NB4 (cell line): ENCODE measurements at regions not wholly inside any gene's neighbourhood (a gene's known extent, or its start where the extent isn't known, plus 50 kb on each side); places are given as distances from the start of the nearest gene placed in this dataset.

Experiments used
- POLR2A ChIP-seq: IDR thresholded peaks from 2 replicates; pipeline ENCODE4 v1.6.1; 2011; ENCODE audit warnings: mild to moderate bottlenecking; ENCODE audit not compliant: insufficient read length; ENCODE audit errors: extremely low read depth
- TF ChIP-seq, protein P1 (sequence below): IDR thresholded peaks from one replicate; pipeline ENCODE4 v1.5.1; 2012; ENCODE audit warnings: low read depth, low read length
- TF ChIP-seq, protein P2 (sequence below): IDR thresholded peaks from 2 replicates; pipeline ENCODE4 v1.6.1; 2011; ENCODE audit warnings: low read depth, low read length

DNA sequence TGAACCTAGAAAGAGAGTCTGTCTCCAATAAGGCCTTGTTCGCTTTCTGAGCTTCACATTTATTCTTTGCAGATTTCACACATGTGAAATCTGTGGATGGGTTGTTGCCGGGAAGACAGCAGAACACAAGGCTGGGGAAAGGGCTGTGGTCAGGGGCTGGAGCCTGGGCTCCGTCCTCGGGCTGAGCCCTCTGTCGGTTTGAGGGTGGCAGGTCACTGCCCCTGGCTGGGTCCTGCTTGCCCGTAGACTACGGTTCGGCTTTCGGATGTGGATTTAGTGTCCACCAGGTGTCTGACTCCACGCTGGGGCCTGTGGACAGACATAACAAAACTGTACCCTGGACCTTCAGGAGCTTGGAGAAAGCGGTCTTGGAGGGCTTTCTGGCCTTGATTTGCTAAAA lies 117.0 kb upstream of the ALX4 start:
- TF ChIP-seq, protein P1, sequence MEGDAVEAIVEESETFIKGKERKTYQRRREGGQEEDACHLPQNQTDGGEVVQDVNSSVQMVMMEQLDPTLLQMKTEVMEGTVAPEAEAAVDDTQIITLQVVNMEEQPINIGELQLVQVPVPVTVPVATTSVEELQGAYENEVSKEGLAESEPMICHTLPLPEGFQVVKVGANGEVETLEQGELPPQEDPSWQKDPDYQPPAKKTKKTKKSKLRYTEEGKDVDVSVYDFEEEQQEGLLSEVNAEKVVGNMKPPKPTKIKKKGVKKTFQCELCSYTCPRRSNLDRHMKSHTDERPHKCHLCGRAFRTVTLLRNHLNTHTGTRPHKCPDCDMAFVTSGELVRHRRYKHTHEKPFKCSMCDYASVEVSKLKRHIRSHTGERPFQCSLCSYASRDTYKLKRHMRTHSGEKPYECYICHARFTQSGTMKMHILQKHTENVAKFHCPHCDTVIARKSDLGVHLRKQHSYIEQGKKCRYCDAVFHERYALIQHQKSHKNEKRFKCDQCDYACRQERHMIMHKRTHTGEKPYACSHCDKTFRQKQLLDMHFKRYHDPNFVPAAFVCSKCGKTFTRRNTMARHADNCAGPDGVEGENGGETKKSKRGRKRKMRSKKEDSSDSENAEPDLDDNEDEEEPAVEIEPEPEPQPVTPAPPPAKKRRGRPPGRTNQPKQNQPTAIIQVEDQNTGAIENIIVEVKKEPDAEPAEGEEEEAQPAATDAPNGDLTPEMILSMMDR = no peak
- TF ChIP-seq POLR2A = no peak
- TF ChIP-seq, protein P2, sequence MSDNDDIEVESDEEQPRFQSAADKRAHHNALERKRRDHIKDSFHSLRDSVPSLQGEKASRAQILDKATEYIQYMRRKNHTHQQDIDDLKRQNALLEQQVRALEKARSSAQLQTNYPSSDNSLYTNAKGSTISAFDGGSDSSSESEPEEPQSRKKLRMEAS = no peak
